ENCODE measurements at regions not wholly inside any gene's neighbourhood (a gene's known extent, or its start where the extent isn't known, plus 50 kb on each side); places are given as distances from the start of the nearest gene placed in this dataset.

GRCh38 chrX:146755214-146755613 lies 54.4 kb upstream of the CXorf51B start:
- no peak for TF ChIP-seq CTCF (CRISPR knock-in tag; IDR thresholded peaks at IDR 0.05)
- TF ChIP-seq SMC3 (IDR thresholded peaks at IDR 0.05; ENCODE audit: low read length): no peak
- TF ChIP-seq ZZZ3 (CRISPR knock-in tag; IDR thresholded peaks at IDR 0.05; ENCODE audit: borderline replicate concordance): no peak
- TF ChIP-seq POLR2AphosphoS5 (IDR thresholded peaks at IDR 0.05; ENCODE audit: low read depth, low read length): no peak
- TF ChIP-seq EZH2 (conservative IDR thresholded peaks at IDR 0.05; ENCODE audit: low read depth, low read length): no peak
- TF ChIP-seq U2AF1 (optimal IDR thresholded peaks at IDR 0.05; ENCODE audit: low read depth, low read length): no peak
- TF ChIP-seq SIN3B (IDR thresholded peaks at IDR 0.05; ENCODE audit: low read length): no peak
- no peak for TF ChIP-seq FOXJ3 (CRISPR knock-in tag; IDR thresholded peaks at IDR 0.05; ENCODE audit: borderline replicate concordance)
- no peak for TF ChIP-seq ZBTB46 (CRISPR knock-in tag; IDR thresholded peaks at IDR 0.05; ENCODE audit: borderline replicate concordance)
- TF ChIP-seq PAF1 (CRISPR knock-in tag; IDR thresholded peaks at IDR 0.05): no peak
- no peak for TF ChIP-seq RAD21 (CRISPR knock-in tag; IDR thresholded peaks at IDR 0.05)
- no peak for TF ChIP-seq REPIN1 (CRISPR knock-in tag; IDR thresholded peaks at IDR 0.05; ENCODE audit: borderline replicate concordance, low read depth)
- TF ChIP-seq AFF4 (CRISPR knock-in tag; IDR thresholded peaks at IDR 0.05): no peak
- TF ChIP-seq HOXA3 (CRISPR knock-in tag; IDR thresholded peaks at IDR 0.05): no peak

Data from HepG2 (cell line).